Heart left ventricle (tissue), 13 donors: ENCODE measurements at regions not wholly inside any gene's neighbourhood (a gene's known extent, or its start where the extent isn't known, plus 50 kb on each side); places are given as distances from the start of the nearest gene placed in this dataset.

Experiments
- CTCF ChIP-seq, 12 donors: fragments of 200-600 bp; sonication (generic) in 4 of 12; IDR thresholded peaks; one replicate each; pipeline versions ENCODE4 v1.5.0 to v1.8.0; 2018 to 2022; ENCODE audit warnings: antibody characterized with exemption in 12 of 12, mild to moderate bottlenecking in 5 of 12
- POLR2A ChIP-seq, 2 donors: fragments of 450-650 bp; IDR thresholded peaks; one replicate each; pipeline ENCODE4 v1.6.1; 2017; ENCODE audit warnings: antibody characterized with exemption in 2 of 2, mild to moderate bottlenecking in 2 of 2, moderate library complexity in 2 of 2
- donor health status: ischemic (EF 13 %, LVEDD 7.1; RV severe dilation, severe dysfunction).
- donor health status: DM: no; HTN: yes; CAD: no.
- donor health status: DM: no; HTN: no; CAD: no.
- donor health status: ischemic (EF 25% LVEDD 6.9; RV normal size, moderate dysfunction).
- donor health status: ischemic (EF 25% LVEDD 5.7; RV mildly dilated, moderate dysfunction).
- donor health status: ischemic (EF 35%, LVEDD 5.7; RV mildly dilated, moderate dysfunction).
- donor health status: nonischemic (EF 11% LVEDD 7.7; RV severe dilation, severe dysfunction).
- donor health status: DM: yes; HTN: yes; CAD: no.
- donor health status: PGD.
- donor health status: ischemic (EF 29% LVEDD 5.4; RV normal size, mild dysfunction).
- donor health status: nonischemic (EF 23%, LVEDD 6.1; RV moderate dilation, normal function).

- TF ChIP-seq CTCF (IDR thresholded peaks at IDR 0.05), result no peak
- TF ChIP-seq POLR2A (IDR thresholded peaks at IDR 0.05), result no peak
Measured at GRCh38 chr10:118141471-118141870, 94.7 kb upstream of the RAB11FIP2 start.
